Neural cell (in vitro differentiated cells): ENCODE measurements at regions not wholly inside any gene's neighbourhood (a gene's known extent, or its start where the extent isn't known, plus 50 kb on each side); places are given as distances from the start of the nearest gene placed in this dataset.

Source experiments
- H2AFZ ChIP-seq: fragments of 200-600, 300-800 bp; sonication (generic), shearing (Covaris generic); 2 replicates; pipeline ENCODE4 v1.6.0; 2014; ENCODE audit warnings: low read depth, mild to moderate bottlenecking, antibody characterized with exemption, low read length, moderate library complexity
- H3F3A ChIP-seq: fragments of 200-600 bp; shearing (Covaris generic); 2 replicates; pipeline ENCODE4 v1.6.1; 2016; ENCODE audit warnings: mild to moderate bottlenecking, moderate library complexity, mixed read lengths, antibody characterized with exemption, low read length; ENCODE audit not compliant: insufficient read depth, poor library complexity, severe bottlenecking
- H3K27ac ChIP-seq: fragments of 200-600, 300-800 bp; sonication (generic), shearing (Covaris generic); 2 replicates; pipeline ENCODE4 v1.5.1; 2014; ENCODE audit warnings: mild to moderate bottlenecking, low read length, moderate library complexity
- H3K27me3 ChIP-seq: fragments of 300-800, 200-600 bp; sonication (generic), shearing (Covaris generic); 2 replicates; pipeline ENCODE4 v1.6.0; 2014; ENCODE audit warnings: mild to moderate bottlenecking, low read depth, low read length, moderate library complexity; ENCODE audit not compliant: insufficient read depth
- H3K36me3 ChIP-seq: fragments of 300-800, 200-600 bp; sonication (generic), shearing (Covaris generic); 2 replicates; pipeline ENCODE4 v1.5.1; 2014; ENCODE audit warnings: mild to moderate bottlenecking, antibody characterized with exemption, low read length, moderate library complexity; ENCODE audit not compliant: insufficient read depth
- H3K4me2 ChIP-seq: fragments of 300-800, 200-600 bp; sonication (generic), shearing (Covaris generic); 2 replicates; pipeline ENCODE4 v1.6.0; 2014; ENCODE audit warnings: mild to moderate bottlenecking, low read length
- H3K4me3 ChIP-seq: fragments of 300-800, 200-600 bp; sonication (generic), shearing (Covaris generic); 2 replicates; pipeline ENCODE4 v1.5.1; 2014; ENCODE audit warnings: mild to moderate bottlenecking, low read length, moderate library complexity
- H3K79me2 ChIP-seq: fragments of 200-600 bp; shearing (Covaris generic); replicated peaks from 2 replicates; pipeline ENCODE4 v1.6.0; 2014; ENCODE audit warnings: mild to moderate bottlenecking, low read length, moderate library complexity; ENCODE audit not compliant: insufficient read depth
- H3K9ac ChIP-seq: fragments of 300-800, 200-600 bp; sonication (generic), shearing (Covaris generic); 2 replicates; pipeline ENCODE4 v1.6.1; 2016; ENCODE audit warnings: mild to moderate bottlenecking, low read length, mixed read lengths
- H3K9me2 ChIP-seq: fragments of 200-600 bp; shearing (Covaris generic); 2 replicates; pipeline ENCODE4 v1.6.1; 2016; ENCODE audit warnings: mild to moderate bottlenecking, low read length, mixed read lengths; ENCODE audit not compliant: insufficient read depth
- H3K9me3 ChIP-seq: fragments of 200-600, 300-800 bp; sonication (generic), shearing (Covaris generic); 2 replicates; pipeline ENCODE4 v1.6.1; 2016; ENCODE audit warnings: mild to moderate bottlenecking, mixed run types, low read length, moderate library complexity, mixed read lengths
- H4K20me1 ChIP-seq: fragments of 200-600 bp; shearing (Covaris generic); 2 replicates; pipeline ENCODE4 v1.6.1; 2016; ENCODE audit warnings: mild to moderate bottlenecking, mixed run types; ENCODE audit not compliant: insufficient read depth
- EP300 ChIP-seq: fragments of 450-650 bp; conservative IDR thresholded peaks from 2 replicates; pipeline ENCODE4 v1.6.1; 2014; ENCODE audit warnings: antibody characterized with exemption, mild to moderate bottlenecking, moderate library complexity; ENCODE audit not compliant: poor library complexity, severe bottlenecking
- EZH2 ChIP-seq: fragments of 200-600, 300-800 bp; shearing (Covaris generic), sonication (generic); IDR thresholded peaks from 2 replicates; pipeline ENCODE4 v1.6.1; 2014; ENCODE audit warnings: antibody characterized with exemption, low read length, borderline replicate concordance, mild to moderate bottlenecking; ENCODE audit not compliant: insufficient read depth, poor library complexity, severe bottlenecking
- MXI1 ChIP-seq: fragments of 450-650 bp; conservative IDR thresholded peaks from 2 replicates; pipeline ENCODE4 v1.6.1; 2014; ENCODE audit warnings: antibody characterized with exemption, mild to moderate bottlenecking; ENCODE audit not compliant: poor library complexity, severe bottlenecking
- POLR2AphosphoS5 ChIP-seq: IDR thresholded peaks from 2 replicates; pipeline ENCODE4 v1.6.1; 2012
- RAD21 ChIP-seq: fragments of 450-650 bp; conservative IDR thresholded peaks from 2 replicates; pipeline ENCODE4 v1.6.1; 2014; ENCODE audit warnings: antibody characterized with exemption, mild to moderate bottlenecking, moderate library complexity
- REST ChIP-seq: IDR thresholded peaks from 2 replicates; pipeline ENCODE4 v1.6.1; 2012; ENCODE audit warnings: borderline replicate concordance
- SMC3 ChIP-seq: fragments of 450-650 bp; conservative IDR thresholded peaks from 2 replicates; pipeline ENCODE4 v1.6.1; 2014; ENCODE audit warnings: antibody characterized with exemption, mild to moderate bottlenecking, moderate library complexity; ENCODE audit not compliant: poor library complexity
- TAF1 ChIP-seq: IDR thresholded peaks from 2 replicates; pipeline ENCODE4 v1.6.1; 2012; ENCODE audit warnings: low read depth
- TF ChIP-seq, protein P1 (sequence below): fragments of 450-650 bp; IDR thresholded peaks from 2 replicates; pipeline ENCODE4 v1.5.1; 2014; ENCODE audit warnings: antibody characterized with exemption, mild to moderate bottlenecking, moderate library complexity; ENCODE audit not compliant: poor library complexity, severe bottlenecking

GRCh38 chr15:45842151-45842550, 207.3 kb downstream of the SQOR start:
- H3F3A ChIP-seq, result no peaks in the 10 kb centered on the region
- H3K36me3 ChIP-seq, result no peaks in the 10 kb centered on the region
- no peak overlapping the region for H3K9ac ChIP-seq
- H3K9me2 ChIP-seq, result no peaks in the 10 kb centered on the region
- no peak overlapping the region for H2AFZ ChIP-seq
- TF ChIP-seq MXI1, result no peak
- TF ChIP-seq TAF1, result no peak
- no peak for TF ChIP-seq EP300
- TF ChIP-seq EZH2, result no peak
- no peak for TF ChIP-seq SMC3
- no peak for TF ChIP-seq POLR2AphosphoS5
- H3K4me3 ChIP-seq, result no peak overlapping the region
- H3K4me2 ChIP-seq, result no peak overlapping the region
- H4K20me1 ChIP-seq, result no peaks in the 10 kb centered on the region
- H3K9me3 ChIP-seq, result no peaks in the 10 kb centered on the region
- H3K27me3 ChIP-seq, result no peaks in the 10 kb centered on the region
- H3K79me2 ChIP-seq, result no peaks in the 10 kb centered on the region
- H3K27ac ChIP-seq, result no peak overlapping the region

DNA sequence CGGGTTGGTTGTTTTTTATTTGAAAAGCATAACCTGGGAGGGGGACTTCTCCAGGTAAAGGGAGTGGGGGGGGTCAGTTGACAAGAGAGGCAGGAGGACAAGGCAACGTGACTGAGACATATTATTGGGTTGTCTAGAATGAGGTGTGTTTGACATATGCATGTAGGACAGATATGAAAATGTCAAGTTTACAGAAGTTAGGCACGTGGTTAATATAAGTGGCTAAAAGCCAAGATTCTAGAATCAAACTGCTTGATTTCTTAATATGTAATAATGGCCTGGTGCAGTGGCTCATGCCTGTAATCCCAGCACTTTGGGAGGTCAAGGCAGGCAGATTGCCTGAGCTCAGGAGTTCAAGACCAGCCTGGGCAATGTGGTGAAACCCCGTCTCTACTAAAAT, 212.8 kb downstream of the SQOR start:
- no peak overlapping the region for H3K9ac ChIP-seq
- no peaks in the 10 kb centered on the region for H3K79me2 ChIP-seq
- no peak overlapping the region for H3K4me3 ChIP-seq
- no peaks in the 10 kb centered on the region for H3K9me2 ChIP-seq
- no peaks in the 10 kb centered on the region for H3K27me3 ChIP-seq
- H3K36me3 ChIP-seq, result no peaks in the 10 kb centered on the region
- no peak overlapping the region for H2AFZ ChIP-seq
- H3K9me3 ChIP-seq, result no peaks in the 10 kb centered on the region
- TF ChIP-seq, protein P1, sequence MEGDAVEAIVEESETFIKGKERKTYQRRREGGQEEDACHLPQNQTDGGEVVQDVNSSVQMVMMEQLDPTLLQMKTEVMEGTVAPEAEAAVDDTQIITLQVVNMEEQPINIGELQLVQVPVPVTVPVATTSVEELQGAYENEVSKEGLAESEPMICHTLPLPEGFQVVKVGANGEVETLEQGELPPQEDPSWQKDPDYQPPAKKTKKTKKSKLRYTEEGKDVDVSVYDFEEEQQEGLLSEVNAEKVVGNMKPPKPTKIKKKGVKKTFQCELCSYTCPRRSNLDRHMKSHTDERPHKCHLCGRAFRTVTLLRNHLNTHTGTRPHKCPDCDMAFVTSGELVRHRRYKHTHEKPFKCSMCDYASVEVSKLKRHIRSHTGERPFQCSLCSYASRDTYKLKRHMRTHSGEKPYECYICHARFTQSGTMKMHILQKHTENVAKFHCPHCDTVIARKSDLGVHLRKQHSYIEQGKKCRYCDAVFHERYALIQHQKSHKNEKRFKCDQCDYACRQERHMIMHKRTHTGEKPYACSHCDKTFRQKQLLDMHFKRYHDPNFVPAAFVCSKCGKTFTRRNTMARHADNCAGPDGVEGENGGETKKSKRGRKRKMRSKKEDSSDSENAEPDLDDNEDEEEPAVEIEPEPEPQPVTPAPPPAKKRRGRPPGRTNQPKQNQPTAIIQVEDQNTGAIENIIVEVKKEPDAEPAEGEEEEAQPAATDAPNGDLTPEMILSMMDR, result no peak
- TF ChIP-seq REST (no peak), EP300 (no peak), SMC3 (no peak), TAF1 (no peak), EZH2 (no peak), RAD21 (no peak), MXI1 (no peak), POLR2AphosphoS5 (no peak)
- H3K27ac ChIP-seq, result no peak overlapping the region
- no peak overlapping the region for H3K4me2 ChIP-seq
- H4K20me1 ChIP-seq, result no peaks in the 10 kb centered on the region
- H3F3A ChIP-seq, result no peaks in the 10 kb centered on the region
